H9 (cell line): ENCODE measurements at regions not wholly inside any gene's neighbourhood (a gene's known extent, or its start where the extent isn't known, plus 50 kb on each side); places are given as distances from the start of the nearest gene placed in this dataset.

Experiments used
- DNase-seq: peaks from one replicate; pipeline ENCODE4 v3.0.0-alpha.2; 2017
- H2AFZ ChIP-seq: one replicate; pipeline ENCODE4 v1.6.1; 2013; ENCODE audit warnings: mild to moderate bottlenecking, low read length, control low read depth, moderate library complexity
- H2AK5ac ChIP-seq: 2 replicates; pipeline ENCODE4 v1.6.1; 2013; ENCODE audit warnings: low read length, control low read depth, mixed read lengths; ENCODE audit not compliant: insufficient read length
- H2BK120ac ChIP-seq: one replicate; pipeline ENCODE4 v1.6.1; 2013; ENCODE audit warnings: low read depth, mild to moderate bottlenecking, low read length, control low read depth, inconsistent platforms; ENCODE audit not compliant: poor library complexity, severe bottlenecking
- H2BK12ac ChIP-seq: 2 replicates; pipeline ENCODE4 v1.6.1; 2013; ENCODE audit warnings: low read length, control low read depth, mixed read lengths, low read depth; ENCODE audit not compliant: insufficient read length
- H2BK15ac ChIP-seq: 2 replicates; pipeline ENCODE4 v1.6.1; 2013; ENCODE audit warnings: low read depth, low read length, control low read depth
- H2BK20ac ChIP-seq: one replicate; pipeline ENCODE4 v1.6.1; 2013; ENCODE audit warnings: low read depth, mild to moderate bottlenecking, low read length, control low read depth, inconsistent platforms; ENCODE audit not compliant: poor library complexity, severe bottlenecking
- H2BK5ac ChIP-seq: 2 replicates; pipeline ENCODE4 v1.6.1; 2013; ENCODE audit warnings: low read length, control low read depth, mixed read lengths; ENCODE audit not compliant: insufficient read length
- H3K14ac ChIP-seq: 2 replicates; pipeline ENCODE4 v1.6.1; 2013; ENCODE audit warnings: low read length, control low read depth; ENCODE audit not compliant: insufficient read depth
- H3K18ac ChIP-seq: 2 replicates; pipeline ENCODE4 v1.6.1; 2013; ENCODE audit warnings: low read depth, mild to moderate bottlenecking, mixed read lengths, low read length, control low read depth; ENCODE audit not compliant: insufficient read length
- H3K23ac ChIP-seq: 2 replicates; pipeline ENCODE4 v1.6.1; 2013; ENCODE audit warnings: low read length, control low read depth, mixed read lengths, low read depth; ENCODE audit not compliant: insufficient read length
- H3K23me2 ChIP-seq: 2 replicates; pipeline ENCODE4 v1.6.1; 2013; ENCODE audit warnings: low read depth, mild to moderate bottlenecking, mixed read lengths, low read length, control low read depth; ENCODE audit not compliant: insufficient read length, poor library complexity, severe bottlenecking
- H3K27ac ChIP-seq: 2 replicates; pipeline ENCODE4 v1.5.1; 2013; ENCODE audit warnings: low read length, control low read depth, mixed read lengths, low read depth; ENCODE audit not compliant: insufficient read length
- H3K27me3 ChIP-seq: 2 replicates; pipeline ENCODE4 v1.6.1; 2013; ENCODE audit warnings: low read length, control low read depth, inconsistent platforms; ENCODE audit not compliant: insufficient read depth
- H3K4ac ChIP-seq: 2 replicates; pipeline ENCODE4 v1.6.1; 2013; ENCODE audit warnings: low read depth, mild to moderate bottlenecking, control low read depth, inconsistent platforms, low read length, moderate library complexity
- H3K4me1 ChIP-seq: 2 replicates; pipeline ENCODE4 v1.6.1; 2013; ENCODE audit warnings: low read length, control low read depth, inconsistent platforms; ENCODE audit not compliant: insufficient read depth
- H3K4me2 ChIP-seq: 2 replicates; pipeline ENCODE4 v1.6.1; 2013; ENCODE audit warnings: low read length, control low read depth, mixed read lengths; ENCODE audit not compliant: insufficient read length, insufficient read depth
- H3K56ac ChIP-seq: 2 replicates; pipeline ENCODE4 v1.6.1; 2013; ENCODE audit warnings: low read depth, mild to moderate bottlenecking, mixed read lengths, low read length, control low read depth; ENCODE audit not compliant: insufficient read length
- H3K79me1 ChIP-seq: 2 replicates; pipeline ENCODE4 v1.6.1; 2013; ENCODE audit warnings: low read depth, mild to moderate bottlenecking, moderate library complexity, low read length, control low read depth, inconsistent platforms; ENCODE audit not compliant: insufficient read depth, poor library complexity, severe bottlenecking
- H3K79me2 ChIP-seq: 2 replicates; pipeline ENCODE4 v1.6.1; 2013; ENCODE audit warnings: low read length, control low read depth, inconsistent platforms; ENCODE audit not compliant: insufficient read depth
- H3K9ac ChIP-seq: 2 replicates; pipeline ENCODE4 v1.6.1; 2013; ENCODE audit warnings: low read length, control low read depth, mixed read lengths; ENCODE audit not compliant: insufficient read length; ENCODE audit errors: extremely low read depth
- H3K9me3 ChIP-seq: one replicate; pipeline ENCODE4 v1.6.1; 2013; ENCODE audit warnings: low read depth, low read length, inconsistent platforms; ENCODE audit not compliant: control insufficient read depth
- H3T11ph ChIP-seq: one replicate; pipeline ENCODE4 v1.6.1; 2013; ENCODE audit warnings: mild to moderate bottlenecking, low read length, control low read depth, inconsistent platforms
- H4K20me1 ChIP-seq: one replicate; pipeline ENCODE4 v1.6.1; 2013; ENCODE audit not compliant: control insufficient read depth, insufficient read length, insufficient read depth
- H4K5ac ChIP-seq: 2 replicates; pipeline ENCODE4 v1.6.1; 2013; ENCODE audit warnings: low read depth, mild to moderate bottlenecking, mixed read lengths, low read length, control low read depth; ENCODE audit not compliant: insufficient read length
- H4K8ac ChIP-seq: replicated peaks from 2 replicates; pipeline ENCODE4 v1.6.1; 2013; ENCODE audit warnings: low read length, control low read depth, mixed read lengths, low read depth; ENCODE audit not compliant: insufficient read length
- H4K91ac ChIP-seq: 2 replicates; pipeline ENCODE4 v1.6.1; 2013; ENCODE audit warnings: low read depth, mild to moderate bottlenecking, moderate library complexity, mixed read lengths, low read length, control low read depth; ENCODE audit not compliant: insufficient read length
- H3K27ac Mint-ChIP-seq, 3 experiments: 2 replicates in 2 of 3; 3 replicates in 1 of 3; pipeline ENCODE4 v1.8.0; 2020 to 2021; ENCODE audit warnings: mixed read lengths in 3 of 3, mild to moderate bottlenecking in 1 of 3, moderate library complexity in 1 of 3
- H3K27me3 Mint-ChIP-seq: 2 replicates; pipeline ENCODE4 v1.8.0; 2021; ENCODE audit warnings: low read depth, mild to moderate bottlenecking, moderate library complexity, mixed read lengths
- H3K36me3 Mint-ChIP-seq, 3 experiments: 2 replicates in 2 of 3; 3 replicates in 1 of 3; pipeline ENCODE4 v1.8.0; 2020 to 2021; ENCODE audit warnings: low read depth in 3 of 3, mixed read lengths in 3 of 3; ENCODE audit not compliant: insufficient read depth in 1 of 3
- H3K4me1 Mint-ChIP-seq, 2 experiments: 2 replicates each; pipeline ENCODE4 v1.8.0; 2020; ENCODE audit warnings: mixed read lengths in 2 of 2
- H3K4me3 Mint-ChIP-seq, 2 experiments: 2 replicates in 1 of 2; 3 replicates in 1 of 2; pipeline ENCODE4 v1.8.0; 2020 to 2021; ENCODE audit warnings: mild to moderate bottlenecking in 2 of 2, mixed read lengths in 2 of 2, moderate library complexity in 1 of 2
- H3K9me3 Mint-ChIP-seq, 2 experiments: 2 replicates in 1 of 2; 3 replicates in 1 of 2; pipeline ENCODE4 v1.8.0; 2020; ENCODE audit warnings: mild to moderate bottlenecking in 2 of 2, mixed read lengths in 2 of 2, moderate library complexity in 1 of 2
- WGBS: extraction: QIAGEN DNeasy Blood & Tissue Kit; methylation state at CpG from one replicate; pipeline ENCODE4 v1.1.7; 2013; ENCODE audit warnings: missing lambda C conversion rate, low lambda C conversion rate, mixed read lengths; ENCODE audit not compliant: insufficient read length; ENCODE audit errors: extremely low coverage; 5-methylcytosine and 5-hydroxymethylcytosine counted together
- TF ChIP-seq, protein P1 (sequence below): fragments of 200-600 bp; sonication (generic); conservative IDR thresholded peaks from 3 replicates; pipeline ENCODE4 v1.8.0; 2021; ENCODE audit warnings: antibody characterized with exemption, mild to moderate bottlenecking

DNA sequence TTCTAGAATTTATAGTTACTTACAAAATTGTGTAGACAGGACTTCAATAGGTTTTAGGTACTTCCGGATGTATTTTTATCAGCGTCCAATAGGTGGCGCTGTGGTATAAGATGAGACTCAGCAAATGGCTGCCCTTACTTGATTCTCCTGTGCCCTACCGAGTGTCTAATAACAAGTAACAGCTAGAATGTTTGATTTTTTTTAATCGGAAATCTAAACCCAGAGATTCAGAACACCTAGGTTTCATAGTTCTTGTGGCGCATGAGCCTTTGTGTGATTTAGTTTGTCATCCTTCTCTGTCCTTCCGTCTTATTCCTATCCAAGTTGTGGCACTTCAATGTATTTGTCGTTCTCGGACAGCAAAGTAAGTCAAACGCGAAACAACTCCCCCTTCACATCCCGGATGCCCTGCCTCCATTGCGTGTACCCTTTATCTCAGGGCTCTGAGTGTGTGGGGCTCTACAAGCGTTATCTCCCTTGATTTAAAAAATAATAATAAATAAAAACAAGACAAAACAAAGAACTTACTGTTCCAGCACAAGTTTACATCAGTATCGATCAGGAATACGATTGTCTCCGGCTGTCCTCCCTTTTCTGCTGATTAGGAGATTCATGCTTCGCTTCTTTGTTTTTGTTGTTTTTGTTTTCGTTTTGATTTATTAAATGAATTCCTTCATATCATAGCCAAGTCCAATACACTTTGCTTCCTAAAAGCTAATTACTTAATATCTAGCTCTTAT is 50.7 kb upstream of the SLC30A5 start:
- Histone ChIP-seq H4K91ac (no peak overlapping the region), H3K79me1 (no peaks in the 10 kb centered on the region), H3K9me3 (no peaks in the 10 kb centered on the region), H2BK15ac (no peak overlapping the region), H3K27ac (no peak overlapping the region), H3K4me1 (no peaks in the 10 kb centered on the region), H3K23ac (no peak overlapping the region), H3K4ac (no peak overlapping the region), H3K9ac (peak overlapping the region; percentile 48), H3T11ph (no peak overlapping the region), H3K18ac (peak overlapping the region; percentile 0), H2BK120ac (no peak overlapping the region), H3K56ac (no peak overlapping the region), H2AK5ac (no peak overlapping the region), H2BK12ac (no peak overlapping the region), H3K79me2 (no peaks in the 10 kb centered on the region), H3K23me2 (no peaks in the 10 kb centered on the region), H4K20me1 (no peaks in the 10 kb centered on the region), H4K8ac (no peak overlapping the region), H4K5ac (no peak overlapping the region), H2AFZ (peak overlapping the region; percentile 52), H2BK5ac (no peak overlapping the region), H3K27me3 (no peaks in the 10 kb centered on the region), H2BK20ac (no peak overlapping the region), H3K14ac (no peak overlapping the region), H3K4me2 (peak overlapping the region; percentile 59)
- Mint-ChIP-seq H3K9me3 (no peaks in the 10 kb centered on the region), H3K36me3 (no peaks in the 10 kb centered on the region), H3K27me3 (no peaks in the 10 kb centered on the region), H3K27ac (peak overlapping the region in 2 of 3 experiments; percentile 21 to 50; a peak in 4 of 7 replicates), H3K4me1 (peaks cover 0 to 4% of the 10 kb centered on the region in 2 experiments; a peak in 1 of 4 replicates), H3K4me3 (peak overlapping the region; percentile 62 to 68)
- TF ChIP-seq, protein P1, sequence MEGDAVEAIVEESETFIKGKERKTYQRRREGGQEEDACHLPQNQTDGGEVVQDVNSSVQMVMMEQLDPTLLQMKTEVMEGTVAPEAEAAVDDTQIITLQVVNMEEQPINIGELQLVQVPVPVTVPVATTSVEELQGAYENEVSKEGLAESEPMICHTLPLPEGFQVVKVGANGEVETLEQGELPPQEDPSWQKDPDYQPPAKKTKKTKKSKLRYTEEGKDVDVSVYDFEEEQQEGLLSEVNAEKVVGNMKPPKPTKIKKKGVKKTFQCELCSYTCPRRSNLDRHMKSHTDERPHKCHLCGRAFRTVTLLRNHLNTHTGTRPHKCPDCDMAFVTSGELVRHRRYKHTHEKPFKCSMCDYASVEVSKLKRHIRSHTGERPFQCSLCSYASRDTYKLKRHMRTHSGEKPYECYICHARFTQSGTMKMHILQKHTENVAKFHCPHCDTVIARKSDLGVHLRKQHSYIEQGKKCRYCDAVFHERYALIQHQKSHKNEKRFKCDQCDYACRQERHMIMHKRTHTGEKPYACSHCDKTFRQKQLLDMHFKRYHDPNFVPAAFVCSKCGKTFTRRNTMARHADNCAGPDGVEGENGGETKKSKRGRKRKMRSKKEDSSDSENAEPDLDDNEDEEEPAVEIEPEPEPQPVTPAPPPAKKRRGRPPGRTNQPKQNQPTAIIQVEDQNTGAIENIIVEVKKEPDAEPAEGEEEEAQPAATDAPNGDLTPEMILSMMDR: peak; percentile 95; the same call in 2 of the 3 replicates
- DNase-seq: peak; percentile 83
- no CpG with 5 or more reads among the region's 19 CpGs for WGBS
